ENCODE measurements at regions not wholly inside any gene's neighbourhood (a gene's known extent, or its start where the extent isn't known, plus 50 kb on each side); places are given as distances from the start of the nearest gene placed in this dataset.
"Not testable (repeated sequence)": the region's sequence is repeated elsewhere in the genome, so short reads cannot be mapped to it uniquely, and the experiment has no call there.

DNA sequence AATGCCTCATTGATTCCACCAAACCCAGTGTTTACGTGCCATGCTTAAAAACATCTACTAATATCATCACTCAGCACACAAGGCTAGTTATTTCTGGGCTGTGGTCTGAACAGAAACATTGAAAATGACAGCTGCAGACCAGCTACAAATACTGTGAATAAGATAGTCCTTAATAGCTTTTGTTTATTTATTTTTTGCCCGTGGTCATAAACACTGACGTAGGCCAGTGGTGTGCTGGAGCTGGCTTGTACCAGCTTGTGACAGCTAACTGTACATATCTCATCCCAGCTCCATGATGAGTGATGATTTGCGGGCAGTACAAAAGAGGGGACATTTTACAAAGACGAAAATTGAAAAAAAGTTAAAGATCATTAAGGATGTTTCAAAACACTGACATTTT, 1057.0 kb downstream of the EPHA7 start:
- no peak for DNase-seq

DNA sequence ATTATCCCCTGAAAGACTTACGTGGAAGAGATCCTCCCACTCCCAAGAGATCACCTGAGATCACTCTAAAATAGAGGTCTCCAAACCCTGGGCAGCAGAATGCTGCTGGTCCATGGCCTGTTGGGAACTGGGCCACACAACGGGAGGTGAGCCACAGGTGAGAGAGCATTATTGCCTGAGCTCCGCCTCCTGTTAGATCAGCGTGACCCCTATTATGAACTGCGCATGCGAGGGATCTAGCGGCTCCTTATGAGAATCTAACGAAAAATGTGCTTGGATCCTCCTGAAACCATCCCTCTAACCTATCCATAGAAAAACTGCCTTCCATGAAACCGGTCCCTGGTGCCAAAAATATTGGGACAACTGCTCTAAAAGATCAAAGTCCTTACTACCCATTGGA, 1057.4 kb downstream of the EPHA7 start:
- DNase-seq, result no peak

DNA sequence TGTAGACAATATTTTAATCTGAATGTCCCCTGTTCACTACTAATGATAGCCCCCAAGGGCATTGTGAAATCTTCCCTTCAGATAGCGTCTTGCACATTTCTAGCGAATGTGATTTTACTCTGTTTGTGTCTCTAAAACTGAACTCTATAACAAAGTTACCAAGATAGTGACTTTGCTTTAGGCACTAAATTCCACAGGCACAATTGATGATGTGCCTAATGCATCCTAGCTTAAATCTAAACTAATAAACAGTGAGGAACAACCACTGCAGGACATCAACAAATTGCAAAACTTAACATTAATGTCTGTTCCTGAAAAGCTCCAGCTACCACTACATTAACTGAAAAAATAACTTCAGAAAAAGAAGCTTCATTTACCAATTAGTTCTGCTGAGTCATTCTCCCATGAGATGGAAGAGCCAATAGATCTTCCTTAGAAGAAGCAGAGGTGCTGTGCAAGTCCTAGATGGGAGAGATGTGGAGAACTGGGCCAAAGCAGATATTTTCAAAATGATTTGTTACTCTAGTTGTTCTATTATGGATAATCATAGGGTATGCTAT, 1065.0 kb downstream of the EPHA7 start:
- no peak for DNase-seq

DNA sequence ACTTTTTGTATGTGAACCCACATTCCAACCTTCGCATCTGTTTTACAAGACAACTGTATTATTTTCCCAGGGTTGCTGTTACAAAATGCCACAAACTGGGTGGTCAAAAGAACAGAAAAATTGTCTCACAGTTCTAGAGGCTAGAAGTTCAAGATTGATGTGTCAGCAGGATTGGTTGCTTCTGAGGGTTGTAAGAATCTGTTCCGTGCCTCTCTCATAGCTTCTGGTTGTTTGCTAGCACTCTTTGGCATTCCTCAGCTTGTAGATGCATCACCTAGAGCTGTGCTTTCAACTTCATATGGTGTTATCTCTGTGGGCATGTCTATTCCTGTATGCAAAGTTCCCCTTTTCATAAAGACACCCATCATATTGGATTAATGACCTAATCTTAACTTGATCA, 1067.2 kb downstream of the EPHA7 start:
- DNase-seq, result no peak

DNA sequence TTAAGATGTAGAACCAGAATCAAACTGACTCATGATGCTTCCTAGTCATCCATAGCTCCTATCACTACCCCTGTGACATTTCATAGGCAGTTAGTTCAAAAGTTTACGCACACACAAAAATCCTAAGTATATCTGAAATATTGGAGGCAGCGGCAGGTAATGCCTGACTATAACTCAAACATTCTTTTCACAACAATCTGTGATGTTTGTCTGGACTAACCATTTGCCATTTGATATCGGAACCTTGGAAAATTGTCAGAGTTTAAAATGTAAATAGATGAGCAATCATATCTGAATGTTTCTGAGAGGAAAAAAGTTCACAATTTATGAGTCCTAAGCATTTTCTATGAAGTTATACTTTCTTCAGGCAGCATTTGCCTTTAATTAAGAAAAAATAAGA, 1078.2 kb downstream of the EPHA7 start:
- no peak for DNase-seq

DNA sequence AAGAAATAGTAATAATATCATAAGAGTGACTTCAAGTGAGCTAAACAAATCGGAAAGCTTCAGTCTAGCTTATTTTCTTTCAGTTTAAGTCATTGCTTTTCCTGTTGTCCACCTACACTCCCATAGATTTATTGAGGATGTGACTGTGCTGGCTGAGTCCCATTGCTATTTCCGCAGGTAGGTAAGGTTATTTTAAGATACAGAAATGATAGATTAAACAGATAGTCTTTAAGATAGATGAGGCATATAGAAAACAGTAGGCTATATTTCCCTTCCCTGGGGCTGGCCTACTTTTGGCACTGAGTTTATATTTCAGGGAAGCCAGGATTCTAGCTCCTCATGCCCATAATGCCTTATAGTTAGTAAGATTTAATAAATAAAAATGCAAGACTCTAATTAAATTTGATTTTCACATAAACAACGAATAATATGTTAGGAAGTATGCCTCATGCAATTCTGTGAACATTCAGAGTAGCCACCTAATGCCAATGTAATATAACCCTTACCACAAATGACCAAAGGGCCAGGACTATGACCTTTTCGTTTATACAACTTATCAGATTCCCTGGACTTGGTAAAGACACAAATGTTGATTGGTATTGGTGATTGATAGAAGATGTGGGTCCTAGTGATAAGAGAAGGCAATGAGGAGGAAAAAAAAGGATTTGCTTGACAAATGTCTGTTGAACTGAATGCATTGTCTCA, 1079.3 kb downstream of the EPHA7 start:
- no peak for DNase-seq

DNA sequence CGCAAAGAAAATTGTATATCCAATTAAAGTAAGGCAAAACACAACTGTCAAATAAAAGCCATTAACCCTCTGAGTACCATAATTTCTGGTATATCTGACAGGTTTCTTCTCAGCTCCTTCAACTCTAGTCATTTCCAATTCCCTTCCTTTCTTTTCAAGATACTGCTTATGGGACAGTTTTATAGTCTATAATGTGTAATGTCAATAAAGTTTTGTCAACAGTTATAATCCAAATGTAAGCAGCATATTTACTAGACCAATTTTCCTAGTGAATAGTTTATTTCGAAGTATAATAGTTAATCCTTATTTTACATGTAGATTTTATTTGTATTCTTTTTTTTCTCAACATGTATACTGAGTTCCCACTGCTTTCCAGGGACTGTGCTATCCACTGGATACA, 1081.8 kb downstream of the EPHA7 start:
- DNase-seq, result no peak

DNA sequence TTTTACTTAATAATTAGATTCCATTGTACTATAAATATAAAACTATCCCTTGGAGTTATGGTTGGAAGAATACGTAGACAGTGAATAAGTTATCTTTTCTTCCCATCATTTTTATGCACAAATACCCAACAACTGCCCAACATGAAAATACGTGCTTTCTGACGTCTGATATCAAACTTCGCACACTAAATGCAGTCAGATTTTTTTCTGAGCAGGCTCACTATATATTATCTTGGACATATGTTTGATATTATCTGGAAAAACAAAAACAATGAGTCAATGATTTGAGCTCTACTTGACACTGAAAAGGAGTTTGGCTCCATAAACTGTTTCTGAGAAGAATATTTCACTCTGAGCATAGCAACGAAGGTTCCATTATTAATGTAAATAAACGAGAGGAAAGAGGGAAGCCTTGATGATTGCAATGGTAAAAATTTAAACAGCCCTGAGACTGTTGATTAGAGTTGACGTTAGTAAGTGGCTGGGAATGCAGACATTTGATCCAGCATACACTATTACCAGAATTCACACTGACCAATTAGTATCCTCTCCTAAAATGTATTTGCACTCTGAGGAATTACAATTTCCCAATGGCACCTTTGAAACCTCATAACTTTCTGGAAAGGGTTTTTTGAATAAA, 1090.0 kb downstream of the EPHA7 start:
- no peak for DNase-seq

DNA sequence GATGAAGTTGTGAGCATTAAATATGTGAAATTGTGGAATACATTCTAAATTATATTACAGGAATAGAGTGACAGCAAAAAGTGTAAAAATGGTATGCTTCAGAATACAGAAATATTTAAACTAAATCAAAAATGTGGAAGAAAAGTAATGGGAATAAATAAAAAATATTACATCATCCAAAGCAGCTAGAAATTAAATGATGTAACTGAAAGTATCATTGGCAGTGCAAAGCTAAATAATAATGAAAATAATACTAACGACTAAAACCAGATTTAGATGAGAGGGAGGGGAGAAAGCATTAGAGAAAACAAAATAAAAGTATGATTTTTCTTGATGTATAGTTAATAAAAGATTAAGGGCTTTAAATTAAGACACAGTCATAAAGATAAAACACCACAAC, 1104.0 kb downstream of the EPHA7 start:
- no peak for DNase-seq

DNA sequence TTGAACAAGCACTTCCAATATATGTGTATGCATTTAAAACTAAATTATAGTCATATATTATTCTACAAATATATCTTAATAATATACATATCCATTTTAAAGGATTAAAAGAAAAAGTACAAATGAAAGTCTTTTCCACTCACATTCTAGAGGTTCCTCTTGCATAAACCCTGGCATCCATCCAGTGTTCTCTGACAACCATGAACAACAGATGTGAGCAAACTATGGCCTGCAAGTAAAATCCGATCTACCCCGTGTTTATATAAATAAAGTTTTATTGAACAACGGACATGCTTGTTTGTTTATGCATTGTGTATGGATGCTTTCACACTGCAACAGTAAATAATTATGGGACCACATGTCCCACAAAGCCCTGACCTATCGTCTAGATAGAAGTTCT, 1122.3 kb downstream of the EPHA7 start:
- no peak for DNase-seq

DNA sequence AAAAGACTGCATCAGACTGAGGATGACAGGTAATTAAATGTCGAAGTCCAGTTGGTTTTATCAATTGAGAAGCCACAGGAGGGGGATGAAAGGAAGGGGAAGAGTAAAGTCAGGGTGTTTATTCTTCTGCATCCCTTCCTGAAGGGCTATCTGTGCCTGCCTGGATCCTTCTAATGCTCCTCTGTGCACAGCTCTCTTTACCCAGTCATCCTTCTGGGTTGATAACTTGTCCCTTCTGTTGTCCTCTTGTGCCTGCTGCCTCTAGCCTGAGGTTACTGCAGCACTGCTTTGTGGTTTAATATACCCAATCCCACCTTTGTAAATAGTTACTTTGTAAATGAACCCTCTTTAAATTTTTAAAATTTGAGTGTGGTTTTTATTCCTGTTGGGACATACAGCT, 1127.3 kb downstream of the EPHA7 start:
- no peak for DNase-seq

DNA sequence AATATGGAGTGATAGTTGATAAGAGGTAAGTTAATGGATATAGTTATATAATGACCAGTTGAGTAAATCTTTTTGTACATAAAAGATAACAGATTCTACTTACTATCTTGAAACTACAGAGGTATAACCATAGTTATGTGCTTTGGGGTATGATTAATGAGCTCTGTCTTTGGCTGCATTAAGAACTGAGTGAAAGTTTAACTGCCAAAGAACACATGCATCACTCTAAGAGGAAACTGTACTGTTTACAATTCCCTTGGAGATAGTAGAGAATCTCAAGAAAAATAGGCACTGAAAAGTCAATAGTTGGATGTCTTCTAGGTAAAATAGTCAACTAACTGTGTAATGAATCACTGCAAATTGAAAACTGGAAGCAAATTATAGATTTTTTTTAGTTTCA, 1129.5 kb downstream of the EPHA7 start:
- DNase-seq, result no peak

DNA sequence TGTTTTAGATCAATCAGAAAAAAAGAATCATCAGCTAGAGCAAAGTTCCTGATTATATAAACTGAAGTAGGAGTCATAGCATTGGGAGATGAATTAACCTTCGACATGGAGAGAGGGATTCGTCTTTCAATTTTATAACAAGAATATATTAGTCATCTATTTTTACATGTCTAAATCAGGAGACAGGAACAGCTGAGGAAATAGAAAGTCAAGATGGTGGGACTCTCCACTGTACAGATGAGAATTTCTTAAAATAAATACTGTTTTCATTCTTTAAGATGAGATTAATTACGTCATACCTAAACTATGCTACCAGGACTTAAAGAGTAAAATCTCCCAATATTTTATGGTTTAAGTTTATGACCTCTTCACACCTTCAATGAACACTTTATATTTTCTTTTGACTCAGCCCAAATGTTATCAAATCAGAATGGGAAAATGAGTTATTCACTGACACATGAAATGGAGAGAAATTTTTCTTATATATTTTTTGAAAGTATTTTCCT, 1137.7 kb downstream of the EPHA7 start:
- DNase-seq, result no peak

DNA sequence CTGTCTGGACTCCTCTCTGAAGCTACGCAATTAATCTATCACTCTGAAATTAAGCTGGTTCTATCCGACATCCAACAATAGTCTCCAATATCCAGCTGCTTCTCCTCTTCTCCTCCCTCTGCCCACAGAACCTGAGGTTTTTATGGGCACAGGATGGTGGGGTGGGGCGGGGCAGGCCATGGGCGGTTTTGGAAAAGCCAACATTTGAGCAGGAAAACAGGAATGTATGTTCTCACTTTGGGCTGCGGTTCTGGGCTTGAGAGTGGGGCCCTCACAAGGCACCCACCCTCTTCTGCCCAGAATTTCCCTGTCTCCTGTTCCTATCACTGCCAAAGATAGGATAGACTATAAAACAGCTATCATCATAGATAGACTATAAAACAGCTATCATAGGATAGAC, 1144.2 kb downstream of the EPHA7 start:
- DNase-seq, result no peak

DNA sequence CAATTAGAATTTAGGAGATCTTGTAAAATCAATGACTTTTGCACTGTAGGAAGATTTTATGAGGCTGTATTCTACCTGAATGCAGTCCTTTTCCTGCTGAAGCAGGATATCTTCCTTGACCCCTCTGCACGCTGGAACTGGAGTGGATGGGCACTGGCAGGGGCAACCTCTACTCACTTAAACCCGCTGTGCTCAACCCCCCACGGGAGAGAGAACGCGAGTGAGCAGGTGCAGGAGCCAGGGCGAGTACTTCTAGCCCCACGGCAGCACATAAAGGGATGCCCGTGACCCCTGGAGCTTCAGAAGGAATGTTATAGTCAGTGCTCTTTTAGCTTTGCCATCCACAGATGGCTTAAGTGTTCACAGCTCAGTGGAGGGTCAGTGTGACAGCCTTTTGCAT, 1144.8 kb downstream of the EPHA7 start:
- DNase-seq, result no peak

DNA sequence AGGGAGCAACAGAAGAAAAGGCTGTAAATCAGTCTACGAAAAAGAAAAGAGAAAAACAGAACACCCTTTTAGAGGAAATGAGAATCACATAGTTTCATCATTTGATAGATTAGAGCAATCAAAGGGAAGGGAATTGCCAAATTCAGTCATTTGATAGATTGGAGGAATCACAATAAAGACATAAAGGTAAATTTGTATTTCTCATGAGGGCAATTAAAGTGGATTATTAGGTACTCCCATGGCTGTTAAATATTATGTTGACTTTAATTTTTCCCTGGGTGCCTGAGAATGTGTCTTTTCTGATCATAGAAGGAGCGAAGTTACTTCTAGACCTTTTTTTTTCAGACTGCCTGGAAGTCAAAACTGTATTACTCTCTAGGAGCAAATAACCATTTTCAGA, 1145.7 kb downstream of the EPHA7 start:
- no peak for DNase-seq

DNA sequence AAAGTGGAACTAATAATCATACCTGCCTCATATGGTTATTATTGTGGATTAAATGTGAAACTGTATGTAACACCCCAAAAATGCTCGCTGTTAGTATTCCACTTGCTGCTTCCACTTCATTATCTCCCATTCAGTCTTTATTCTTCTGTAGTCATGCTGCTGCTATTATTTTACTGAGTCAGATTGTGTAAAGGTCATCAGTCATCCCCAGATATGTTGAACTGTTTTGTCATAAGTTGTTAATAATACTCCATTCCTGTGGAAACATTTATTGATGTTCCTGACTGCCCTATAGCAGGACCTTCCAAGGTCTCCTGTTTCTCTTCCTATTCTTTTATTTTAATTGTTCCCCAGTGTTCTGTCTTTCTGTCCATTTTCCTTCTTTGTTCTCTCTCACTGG, 1148.3 kb downstream of the EPHA7 start:
- DNase-seq, result no peak

DNA sequence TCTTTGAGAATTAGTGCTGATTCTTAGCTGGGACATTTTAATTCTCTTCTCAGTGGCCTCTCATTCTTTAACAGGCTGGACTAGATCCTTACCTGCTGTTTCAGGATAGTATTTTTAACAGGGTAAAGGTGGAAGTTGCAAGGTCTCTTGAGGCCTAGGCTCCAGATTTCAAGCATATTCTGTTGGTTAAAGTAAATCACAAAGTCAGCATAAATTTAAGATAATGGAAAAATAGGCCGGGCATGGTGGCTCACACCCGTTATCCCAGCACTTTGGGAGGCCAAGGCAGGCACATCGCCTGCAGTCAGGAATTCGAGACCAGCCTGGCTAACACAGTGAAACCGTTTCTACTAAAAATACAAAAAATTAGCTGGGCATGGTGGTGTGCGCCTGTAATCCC, 1149.0 kb downstream of the EPHA7 start:
- no peak for DNase-seq

DNA sequence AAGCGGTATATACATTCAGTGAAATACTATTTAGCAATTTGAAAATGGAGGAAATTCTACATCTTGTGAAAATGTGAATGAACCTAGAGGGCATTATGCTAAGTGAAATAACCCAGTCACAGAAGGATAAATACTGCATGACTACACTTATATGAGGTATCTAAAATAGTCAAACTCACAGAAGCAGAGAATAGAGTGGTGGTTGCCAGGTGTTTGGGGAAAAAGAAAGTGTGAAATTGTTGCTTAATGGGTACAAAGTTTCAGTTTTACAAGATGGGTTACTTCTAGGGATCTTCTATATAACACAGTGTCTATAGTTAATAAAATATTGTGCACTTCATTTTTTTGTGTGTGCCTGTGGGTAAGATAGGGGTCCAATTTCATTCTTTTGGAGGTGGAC, 1152.0 kb downstream of the EPHA7 start:
- no peak for DNase-seq

DNA sequence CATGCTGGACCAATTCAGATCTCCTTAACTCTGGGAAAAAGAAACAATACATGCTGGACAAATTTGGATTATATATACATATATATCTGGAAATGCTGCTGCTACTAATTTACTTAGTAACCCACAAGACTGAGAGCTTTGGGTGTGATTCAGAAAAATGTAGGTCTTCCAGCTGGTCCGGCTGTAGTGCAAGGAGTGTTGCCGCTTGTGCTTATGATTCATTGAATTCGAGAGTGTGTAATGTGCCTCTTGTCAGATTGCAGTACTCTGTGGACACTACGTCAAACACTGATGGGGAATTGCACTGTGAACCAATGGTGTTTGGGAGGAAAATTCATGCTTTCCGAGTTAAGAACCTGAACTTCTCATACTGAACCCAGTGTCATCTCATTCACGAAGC, 1155.5 kb downstream of the EPHA7 start:
- DNase-seq, result no peak

DNA sequence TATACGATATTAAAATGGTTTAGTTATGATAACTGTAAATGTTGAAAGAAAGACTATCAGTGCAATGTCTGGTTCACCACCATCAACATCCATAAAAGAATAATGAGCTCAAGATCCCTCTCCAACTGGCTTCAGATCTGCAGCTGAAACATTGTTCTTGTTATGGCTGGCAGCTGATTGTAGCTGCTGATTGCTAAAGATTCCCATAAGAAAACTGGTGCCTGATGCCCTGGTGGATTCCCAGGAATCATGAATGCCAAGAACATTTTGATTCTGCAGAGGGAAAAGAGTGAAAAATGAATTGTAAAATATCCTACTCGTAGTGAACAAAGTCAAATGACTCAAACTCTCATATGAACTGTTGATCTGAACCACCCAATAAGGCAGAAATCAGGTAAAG, 1160.2 kb downstream of the EPHA7 start:
- no peak for DNase-seq

DNA sequence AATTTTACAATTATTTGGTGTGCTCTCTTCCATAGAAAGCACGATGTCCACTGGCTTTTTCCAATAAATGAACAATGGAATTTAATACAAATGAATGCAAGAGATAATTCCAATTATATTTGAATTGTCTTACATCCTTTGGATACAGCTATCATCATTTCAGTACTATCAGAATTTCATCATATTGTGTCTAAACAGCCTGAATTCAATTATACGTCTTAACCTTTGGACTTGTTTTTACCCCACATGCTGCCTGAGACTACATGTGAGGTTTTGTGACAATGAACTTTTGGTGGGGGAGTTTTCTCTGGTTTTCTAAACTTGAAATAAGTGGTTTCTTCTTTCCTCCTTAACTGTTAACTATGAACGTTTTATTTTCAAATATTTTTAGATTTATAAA, 1176.0 kb downstream of the EPHA7 start:
- no peak for DNase-seq

DNA sequence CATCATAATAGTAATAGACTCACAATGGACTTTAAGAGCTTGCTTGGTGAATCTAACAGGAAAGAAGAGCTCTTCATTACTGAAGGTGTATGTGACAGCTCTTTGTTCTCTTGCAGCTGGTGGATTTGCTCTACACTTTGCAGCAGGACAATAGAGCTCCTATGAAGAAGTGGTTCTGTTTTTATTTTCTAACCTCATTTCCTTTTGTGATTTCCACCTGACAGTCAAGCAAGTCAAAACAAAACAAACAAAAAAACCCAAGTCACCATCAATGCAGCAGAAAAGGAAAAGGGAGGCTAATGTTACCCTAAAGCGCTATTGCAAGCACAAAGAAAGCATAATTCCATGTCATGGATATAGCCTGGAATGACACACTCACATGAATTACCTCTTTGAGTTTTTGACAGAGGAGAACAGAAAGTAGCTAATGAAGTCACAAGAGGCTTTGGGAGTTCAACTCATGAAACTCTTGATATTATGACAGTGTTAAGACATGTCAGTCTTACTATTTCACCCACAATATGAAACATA, 1188.1 kb downstream of the EPHA7 start:
- DNase-seq, result no peak

DNA sequence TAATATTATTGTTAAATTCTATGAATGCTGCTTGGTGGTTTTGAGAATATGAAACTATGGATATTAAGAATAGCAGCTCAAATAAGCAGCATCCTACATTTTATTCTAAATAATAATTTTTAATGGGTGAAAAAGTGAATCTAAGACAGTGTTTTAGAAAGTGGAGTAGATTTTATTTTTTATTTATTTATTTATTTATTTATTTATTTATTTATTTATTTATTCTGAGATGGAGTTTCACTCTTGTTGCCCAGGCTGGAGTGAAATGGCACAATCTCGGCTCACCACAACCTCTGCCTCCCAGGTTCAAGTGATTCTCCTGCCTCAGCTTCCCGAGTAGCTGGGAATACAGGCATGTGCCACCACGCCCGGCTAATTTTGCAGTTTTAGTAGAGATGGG, 1199.4 kb downstream of the EPHA7 start:
- DNase-seq, result not testable (repeated sequence)
